NCI-H1092 treated with DMSO at 0.1 percent for 48 hours (cell line): ENCODE measurements at regions not wholly inside any gene's neighbourhood (a gene's known extent, or its start where the extent isn't known, plus 50 kb on each side); places are given as distances from the start of the nearest gene placed in this dataset.
"Not testable (repeated sequence)": the region's sequence is repeated elsewhere in the genome, so short reads cannot be mapped to it uniquely, and the experiment has no call there.

Experiments used
- DNase-seq: peaks from one replicate; lab custom pipeline; 2025; lab: John Stamatoyannopoulos, UW

DNA sequence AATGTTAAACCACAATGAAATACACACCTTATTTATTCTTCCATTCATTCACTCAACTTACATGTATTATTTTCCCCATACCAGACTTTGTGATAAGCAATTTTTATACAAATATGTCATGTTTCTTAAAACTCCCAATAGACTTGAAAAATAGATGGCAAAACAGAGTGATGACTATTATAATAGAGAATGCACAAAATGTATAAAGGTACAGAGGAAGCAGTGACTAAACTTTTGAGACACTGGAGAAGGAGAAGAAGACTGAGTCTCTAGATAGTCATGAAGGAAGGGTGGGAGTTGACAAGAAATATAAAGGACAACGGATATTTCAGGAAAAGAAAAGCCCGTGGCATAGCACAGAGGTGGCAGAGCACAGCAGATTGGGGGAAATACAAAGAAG is 198.1 kb upstream of the SLC39A10 start:
- DNase-seq, result no peak

DNA sequence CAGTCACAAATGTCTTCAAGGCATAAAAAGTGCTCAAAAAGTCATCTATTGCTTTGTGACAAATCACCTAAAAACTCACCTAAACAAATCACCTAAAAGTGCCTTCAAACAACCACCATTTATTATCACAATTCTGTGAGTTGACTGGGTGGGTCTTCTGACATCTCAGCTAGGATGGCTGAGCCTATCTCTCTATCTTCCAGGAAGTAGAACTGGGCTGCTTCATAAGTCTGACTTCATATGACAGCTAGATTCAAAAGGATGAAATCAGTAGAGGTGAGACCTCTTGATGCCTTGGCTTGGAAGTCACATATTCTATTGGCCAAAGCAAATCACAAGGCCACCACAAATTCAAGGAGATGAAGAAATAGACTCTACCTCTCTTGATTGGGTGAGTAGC is 199.2 kb upstream of the SLC39A10 start:
- DNase-seq, result no peak

DNA sequence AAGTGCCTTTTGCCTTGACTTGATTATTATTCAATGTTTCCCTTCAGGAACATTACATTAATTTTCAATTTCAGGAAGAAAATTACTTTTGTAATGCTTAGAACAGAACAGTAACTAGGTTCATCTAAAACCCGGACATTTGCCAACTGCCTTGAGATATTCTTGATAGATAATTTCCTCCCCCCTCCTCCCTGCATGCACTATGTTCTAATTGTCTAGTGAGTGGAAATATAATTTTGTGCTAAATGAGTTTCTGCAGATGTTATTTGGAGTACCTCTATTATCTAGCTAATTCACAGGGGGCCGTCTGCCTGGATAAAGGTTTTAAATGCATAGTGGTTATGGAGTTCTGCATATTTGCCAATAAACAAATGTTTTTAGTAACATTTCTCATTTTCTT is 200.3 kb upstream of the SLC39A10 start:
- no peak for DNase-seq

GRCh38 chr2:195451160-195451559 is 205.9 kb upstream of the SLC39A10 start:
- DNase-seq, result no peak

DNA sequence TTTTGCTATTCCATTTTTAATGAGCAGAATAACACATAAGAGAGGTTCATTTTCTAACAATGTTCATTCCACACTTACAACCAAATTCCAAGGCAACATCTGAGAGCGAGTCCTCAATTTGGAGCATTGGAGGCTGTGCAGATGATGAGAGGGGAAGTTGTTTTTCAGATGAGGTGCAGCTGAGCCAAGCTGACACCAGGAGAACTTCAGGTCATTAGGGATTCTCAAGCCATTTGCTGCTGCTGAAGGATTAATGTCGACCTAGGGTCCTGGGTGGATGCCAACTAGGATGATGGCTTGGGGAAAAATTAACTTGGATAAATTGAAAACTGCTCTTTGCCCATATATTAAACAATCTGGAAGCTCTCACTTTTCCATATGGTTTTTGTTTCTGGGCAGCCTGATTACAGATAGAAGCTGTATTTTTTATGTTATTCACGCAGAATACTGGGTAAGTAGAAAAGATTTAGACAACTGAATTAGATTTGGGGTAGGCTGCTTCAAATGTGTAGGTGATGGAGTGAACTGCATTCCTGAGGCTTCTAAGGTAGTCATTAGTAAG is 206.4 kb upstream of the SLC39A10 start:
- no peak for DNase-seq

- no peak for DNase-seq
Observed at GRCh38 chr2:195447323-195447975, 209.6 kb upstream of the SLC39A10 start.

DNA sequence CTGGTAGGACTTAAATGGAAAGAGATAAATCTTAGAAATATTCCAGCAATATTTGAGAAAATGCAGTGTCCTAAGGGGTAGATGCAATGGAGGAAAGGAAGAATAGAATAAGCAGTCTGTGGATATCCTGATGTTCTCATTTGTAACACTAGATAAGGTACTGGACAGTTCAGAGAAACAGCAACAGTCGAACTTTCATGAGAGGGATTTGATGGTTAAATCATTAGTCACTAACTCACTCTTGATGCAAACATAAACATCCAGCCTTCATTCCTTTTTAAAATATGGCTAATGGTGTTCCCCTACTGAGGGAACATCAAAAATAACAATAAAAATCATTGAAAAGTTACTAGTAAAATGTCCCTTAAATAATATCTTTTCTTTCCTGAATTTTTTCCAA is 211.4 kb upstream of the SLC39A10 start:
- no peak for DNase-seq

- DNase-seq, result no peak
Observed at GRCh38 chr2:195443926-195444325, 213.1 kb upstream of the SLC39A10 start.

GRCh38 chr2:195442458-195443175 is 214.4 kb upstream of the SLC39A10 start:
- no peak for DNase-seq

- DNase-seq, result no peak
Observed at GRCh38 chr2:195438692-195439091, 218.3 kb upstream of the SLC39A10 start.

DNA sequence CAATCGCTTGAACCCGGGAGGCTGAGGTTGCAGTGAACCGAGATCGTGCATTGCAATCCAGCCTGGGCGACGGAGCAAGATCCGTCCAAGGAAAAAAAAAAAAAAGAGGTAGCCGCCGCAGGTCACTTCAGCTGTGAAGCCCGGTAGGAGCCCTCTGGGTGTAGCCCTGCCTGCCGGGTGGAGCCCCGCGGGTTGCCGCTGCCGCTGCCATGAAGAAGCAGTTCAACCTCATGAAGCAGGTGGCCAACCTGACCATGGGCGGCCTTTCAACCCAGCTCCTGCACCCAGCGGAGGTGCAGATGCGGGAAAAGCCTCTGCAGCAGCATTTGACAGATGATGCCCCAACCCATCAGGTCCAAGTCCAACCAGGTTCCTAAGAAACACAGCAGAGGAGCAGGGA is 219.5 kb upstream of the SLC39A10 start:
- no peak for DNase-seq

DNA sequence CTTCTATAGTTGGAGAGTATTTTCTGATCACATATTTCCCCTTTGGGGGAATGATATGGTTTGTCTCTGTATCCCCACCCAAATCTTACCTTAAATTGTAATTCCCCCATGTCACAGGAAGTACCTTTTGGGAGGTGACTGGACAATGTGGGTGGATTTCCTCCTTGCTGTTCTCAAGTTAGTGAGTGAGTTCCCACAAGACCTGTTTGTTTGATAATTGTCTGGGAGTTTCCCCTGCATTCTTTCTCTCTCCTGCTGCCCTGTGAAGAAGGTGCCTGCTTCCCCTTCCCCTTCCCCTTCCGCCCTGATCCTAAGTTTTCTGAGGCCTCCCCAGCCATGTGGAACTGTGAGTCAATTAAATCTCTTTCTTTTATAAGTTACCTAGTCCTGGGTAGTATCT is 222.7 kb upstream of the SLC39A10 start:
- DNase-seq, result no peak

DNA sequence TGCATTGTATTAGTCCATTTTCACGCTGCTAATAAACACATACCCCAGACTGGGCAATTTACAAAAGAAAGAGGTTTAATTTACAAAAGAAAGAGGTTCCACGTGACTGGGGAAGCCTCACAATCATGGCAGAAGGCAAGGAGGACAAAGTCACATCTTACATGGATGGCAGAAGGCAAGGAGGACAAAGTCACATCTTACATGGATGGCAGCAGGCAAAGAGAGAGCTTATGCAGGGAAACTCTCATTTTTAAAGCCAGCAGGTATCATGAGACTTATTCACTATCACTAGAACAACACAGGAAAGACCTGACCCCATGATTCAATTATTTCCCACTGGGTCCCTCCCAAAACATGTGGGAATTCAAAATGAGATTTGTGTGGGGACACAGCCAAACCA is 223.3 kb upstream of the SLC39A10 start:
- DNase-seq, result not testable (repeated sequence)

- no peak for DNase-seq
Observed at GRCh38 chr2:195428673-195429072, 228.4 kb upstream of the SLC39A10 start.

DNA sequence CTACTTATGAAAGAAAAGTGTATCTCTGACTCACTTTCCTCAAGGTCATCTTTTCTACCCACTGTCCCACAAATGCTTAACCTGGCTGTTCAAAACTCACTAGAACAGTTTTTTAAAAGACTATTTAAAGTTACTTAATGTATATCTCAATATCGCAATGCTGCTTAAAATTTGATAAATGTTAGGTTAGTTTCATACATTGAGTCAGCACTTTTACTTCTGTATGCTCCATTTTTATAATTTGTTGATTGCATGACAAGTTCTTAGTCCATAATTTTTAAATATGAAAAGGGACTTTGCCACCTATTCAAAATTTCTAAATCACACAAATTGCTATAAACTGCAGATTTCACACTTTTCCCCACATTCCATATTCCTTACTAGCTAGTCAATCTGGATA is 231.7 kb upstream of the SLC39A10 start:
- no peak for DNase-seq

DNA sequence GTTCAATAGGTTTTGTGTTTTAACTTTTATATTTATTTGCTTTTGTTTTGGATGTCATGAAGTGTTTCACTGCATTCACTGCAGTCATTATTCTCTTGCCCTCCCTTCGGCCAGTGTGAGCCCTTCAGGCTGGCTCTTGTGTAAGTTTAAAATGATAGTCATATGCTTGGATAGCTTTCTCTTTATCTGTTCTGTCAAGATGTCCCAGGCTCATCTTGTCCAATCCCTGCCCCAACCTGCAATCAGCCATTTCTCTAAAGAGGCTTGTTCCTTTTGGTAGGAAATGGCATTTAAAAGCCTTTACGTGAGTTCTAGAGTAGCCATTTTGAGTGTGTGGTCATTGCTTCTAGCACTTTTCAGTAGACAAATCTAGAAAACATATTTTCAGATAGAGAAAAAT is 238.0 kb upstream of the SLC39A10 start:
- DNase-seq, result no peak

- peak; percentile 59 for DNase-seq
Observed at GRCh38 chr2:195414537-195415100, 242.4 kb upstream of the SLC39A10 start.

GRCh38 chr2:195413944-195414343 is 243.1 kb upstream of the SLC39A10 start:
- no peak for DNase-seq

DNA sequence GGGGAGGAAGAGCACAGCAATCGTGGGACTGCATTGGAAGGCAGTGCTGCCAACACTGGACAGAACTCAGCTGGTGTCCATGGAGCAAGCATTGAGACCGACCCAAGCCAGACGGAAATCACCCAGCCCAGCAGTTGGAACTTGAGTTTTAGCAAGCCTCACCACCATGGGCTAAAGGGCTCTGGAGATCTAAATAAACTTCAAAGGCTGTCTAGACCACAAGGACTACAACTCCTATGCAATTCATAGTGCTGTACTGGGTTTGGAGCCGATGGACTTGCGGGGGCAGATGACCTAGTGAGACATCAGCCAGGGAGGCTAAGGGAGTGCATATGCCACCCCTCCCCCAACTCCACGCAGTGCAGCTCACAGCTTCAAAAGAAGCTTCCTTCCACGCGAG is 243.6 kb upstream of the SLC39A10 start:
- no peak for DNase-seq

GRCh38 chr2:195411219-195411687 is 245.8 kb upstream of the SLC39A10 start:
- DNase-seq, result no peak

- DNase-seq, result no peak
Observed at GRCh38 chr2:195410074-195410671, 246.9 kb upstream of the SLC39A10 start.

DNA sequence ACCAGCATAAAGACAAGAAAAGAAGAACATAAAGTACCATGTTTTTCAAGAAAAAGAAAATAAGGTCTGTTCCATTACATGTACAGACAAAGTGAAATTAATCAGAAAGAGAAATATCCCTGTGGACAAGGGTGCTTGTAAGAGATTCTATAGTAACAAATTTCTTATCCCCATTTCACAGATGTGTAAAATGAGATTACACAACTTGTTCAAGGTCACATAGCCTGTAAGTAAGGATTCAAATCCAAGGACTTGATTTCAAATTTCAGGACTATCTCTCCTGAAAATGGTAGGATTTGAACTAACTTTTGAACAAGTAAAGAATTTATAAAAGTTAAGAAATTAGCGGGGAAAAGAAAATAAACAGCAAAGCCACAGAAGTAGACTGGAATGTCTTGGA is 248.2 kb upstream of the SLC39A10 start:
- no peak for DNase-seq

DNA sequence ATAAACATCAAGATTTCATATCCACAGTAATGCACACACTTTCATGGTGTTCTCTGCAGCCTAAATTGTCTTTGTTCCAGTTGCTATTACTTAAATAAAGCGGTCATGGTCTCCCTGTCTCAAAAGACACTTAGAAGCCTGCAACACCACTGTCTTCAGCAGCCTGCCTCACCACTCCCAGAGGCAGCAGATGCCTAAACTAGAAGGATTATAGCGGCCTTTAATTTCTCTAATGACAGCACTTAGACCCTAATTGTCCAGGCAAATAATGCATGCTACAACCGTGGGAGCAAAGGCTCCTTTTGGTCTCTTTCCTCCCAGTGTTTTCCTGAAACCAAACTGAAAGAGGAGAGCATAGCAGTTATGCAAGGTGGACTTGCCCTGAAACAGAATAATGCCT is 248.8 kb upstream of the SLC39A10 start:
- no peak for DNase-seq
